ENCODE measurements at regions not wholly inside any gene's neighbourhood (a gene's known extent, or its start where the extent isn't known, plus 50 kb on each side); places are given as distances from the start of the nearest gene placed in this dataset.

DNA sequence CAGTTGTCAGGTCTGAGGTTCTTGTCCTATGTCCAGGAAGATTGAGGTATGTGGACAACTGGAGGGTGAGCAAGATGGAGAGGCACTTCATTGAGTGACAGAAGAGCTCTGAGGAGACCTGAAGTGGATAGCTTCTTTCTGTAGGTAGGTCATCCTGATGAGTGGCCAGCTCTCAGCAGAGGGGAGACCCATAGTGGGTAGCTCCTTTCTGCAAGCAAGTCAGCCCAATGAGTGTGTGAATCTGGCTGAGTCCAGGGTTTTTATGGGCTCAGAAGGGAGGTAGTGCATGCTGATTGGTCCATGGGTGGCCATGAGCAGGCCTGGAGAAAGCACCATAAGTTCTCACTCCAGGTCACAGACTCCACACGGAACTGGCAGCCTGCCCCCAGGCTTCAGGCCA, 92.6 kb upstream of the GALNT5 start:
- DNase-seq, result no peak

DNA sequence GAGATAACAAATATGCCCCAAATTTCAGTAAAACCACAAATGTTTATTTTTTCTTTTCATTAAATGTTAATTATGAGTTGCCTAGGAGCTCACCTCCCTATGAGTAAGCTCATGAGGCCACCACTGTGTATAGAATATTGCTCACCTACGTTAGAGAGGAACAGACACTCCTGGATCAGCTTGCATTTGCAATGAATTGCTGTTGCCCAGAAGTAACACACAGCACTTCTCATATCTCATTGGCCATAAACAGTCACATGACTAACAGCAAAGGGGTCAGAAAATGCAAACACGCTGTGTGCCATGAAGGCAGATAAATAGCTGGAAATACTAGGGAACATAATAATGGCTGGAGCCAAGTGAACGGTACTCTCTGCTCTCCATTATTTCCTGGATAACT, 89.0 kb upstream of the GALNT5 start:
- no peak for DNase-seq

DNA sequence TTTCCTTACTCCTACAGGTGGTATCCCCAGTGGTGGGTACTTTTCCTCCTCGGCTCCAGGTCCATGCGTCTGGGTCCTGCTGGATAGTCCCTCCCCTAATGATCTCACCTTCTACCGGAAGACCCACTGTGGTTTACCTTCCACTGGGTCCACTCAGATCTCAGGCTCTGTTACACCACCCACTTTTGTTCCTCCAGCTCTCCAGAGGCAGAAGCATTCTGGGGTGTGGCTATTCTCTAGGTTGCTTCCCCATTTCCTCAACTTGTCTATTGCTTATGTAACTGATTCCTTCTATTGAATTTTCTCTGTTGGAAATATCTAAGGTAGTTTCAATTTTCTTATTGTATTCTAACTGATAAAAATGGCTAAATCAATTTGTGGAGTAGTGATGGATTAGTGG, 87.6 kb upstream of the GALNT5 start:
- DNase-seq, result no peak

DNA sequence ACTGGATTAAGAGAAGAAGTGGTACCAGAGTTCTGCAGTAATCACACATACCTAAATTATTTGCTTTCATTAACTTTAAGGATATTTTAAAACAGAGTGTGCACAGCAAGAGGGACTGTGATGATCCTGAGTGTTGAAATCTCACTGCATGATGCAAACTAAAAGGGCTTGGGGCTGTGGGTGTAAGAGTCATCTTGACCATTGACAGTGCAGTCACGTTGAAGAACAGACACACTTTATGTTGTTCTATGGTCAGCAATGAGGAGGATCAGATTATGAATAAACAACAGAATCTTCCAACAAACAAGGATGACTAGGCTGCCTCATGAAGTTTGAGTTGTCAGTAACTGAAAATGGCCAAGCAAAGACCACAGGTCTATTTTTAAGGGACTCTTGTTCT, 87.2 kb upstream of the GALNT5 start:
- DNase-seq, result no peak

DNA sequence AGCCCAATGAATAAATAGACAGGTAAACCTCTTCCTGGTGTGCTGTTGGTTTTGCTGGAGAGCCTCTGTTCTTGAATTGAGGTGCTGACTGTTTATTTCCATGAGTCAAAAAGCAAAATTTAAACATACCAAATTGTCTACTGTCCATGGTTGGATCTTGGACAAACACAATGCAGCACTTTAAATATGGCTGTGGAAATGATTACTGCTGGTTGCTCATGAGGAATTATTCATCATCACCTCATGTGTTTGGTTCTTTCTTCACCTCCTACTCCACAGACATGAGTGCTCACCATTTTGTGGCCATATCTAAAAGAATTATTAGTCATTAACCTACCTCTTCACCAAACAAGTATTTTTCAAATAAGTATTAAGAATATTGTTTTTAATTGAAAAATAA, 85.3 kb upstream of the GALNT5 start:
- DNase-seq, result no peak

DNA sequence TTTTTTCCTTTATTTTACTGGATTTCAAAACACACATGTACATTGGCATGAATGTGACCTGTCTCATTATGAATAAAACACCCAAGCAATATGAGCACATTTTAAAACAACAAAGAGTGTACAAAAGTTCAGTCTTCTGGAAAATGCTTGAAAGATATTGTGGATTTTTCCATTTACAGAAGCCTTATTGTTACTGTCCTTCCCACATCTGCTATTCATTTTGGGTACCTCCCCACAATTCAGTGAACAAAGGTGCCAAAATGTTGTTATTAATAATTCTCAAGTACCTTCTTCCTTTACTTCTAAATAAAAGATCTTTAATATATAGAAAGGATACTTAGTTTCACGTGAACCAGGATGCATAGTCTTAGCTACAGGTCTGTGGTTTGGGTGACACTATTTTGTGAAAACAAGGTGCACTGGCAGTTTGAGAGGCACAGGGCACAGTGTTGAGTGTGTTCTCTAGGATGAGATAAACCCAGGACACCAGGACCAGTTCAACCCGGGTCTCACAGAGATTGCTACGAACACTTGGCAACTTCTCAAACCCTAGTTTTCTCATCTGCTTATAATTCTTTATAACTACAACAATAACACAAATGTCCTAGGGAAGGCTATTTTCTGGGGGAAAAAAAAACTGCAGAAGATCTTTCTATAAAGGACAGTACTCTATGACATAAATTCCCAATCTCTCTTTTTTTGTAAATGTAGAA, 84.5 kb upstream of the GALNT5 start:
- no peak for DNase-seq

DNA sequence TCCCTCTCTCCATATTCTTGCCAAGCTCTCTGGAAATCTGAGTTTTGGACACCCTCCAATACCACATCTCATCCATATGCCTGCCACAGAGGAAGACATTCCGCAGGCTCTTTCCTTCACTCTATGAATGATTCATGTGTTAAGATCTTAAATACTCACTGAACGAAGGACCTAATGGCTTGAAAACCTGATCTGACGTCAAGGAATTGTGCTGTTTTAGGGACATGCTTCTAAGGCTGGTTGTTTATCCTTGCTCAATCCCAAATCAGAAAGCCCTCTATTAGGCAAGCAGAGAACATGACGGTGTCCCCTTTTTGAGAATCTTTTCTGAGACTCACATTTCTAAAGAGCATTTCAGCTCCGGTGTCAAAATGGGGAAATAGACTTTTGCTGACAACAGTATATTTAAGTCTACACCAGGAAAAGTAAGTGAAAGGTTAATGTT, 83.7 kb upstream of the GALNT5 start:
- DNase-seq, result no peak

DNA sequence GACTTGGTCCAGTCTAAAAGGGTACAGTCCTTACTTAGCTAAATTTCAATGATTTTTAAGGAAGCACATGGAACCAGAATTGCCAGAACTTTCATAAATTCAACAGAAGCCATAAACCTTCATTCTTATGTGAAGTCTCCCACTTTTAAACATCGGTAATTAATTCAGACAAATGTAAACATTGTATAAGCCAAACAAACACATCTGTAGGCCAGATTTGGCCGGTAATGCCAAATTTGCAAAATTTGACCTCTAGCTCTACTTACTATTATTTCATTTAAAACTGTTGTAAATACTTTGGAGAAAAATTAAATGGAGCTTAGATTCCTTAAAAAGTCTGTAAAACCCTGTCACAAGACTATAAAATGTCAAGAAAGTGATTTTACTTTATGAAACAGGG, 83.2 kb upstream of the GALNT5 start:
- DNase-seq, result no peak

DNA sequence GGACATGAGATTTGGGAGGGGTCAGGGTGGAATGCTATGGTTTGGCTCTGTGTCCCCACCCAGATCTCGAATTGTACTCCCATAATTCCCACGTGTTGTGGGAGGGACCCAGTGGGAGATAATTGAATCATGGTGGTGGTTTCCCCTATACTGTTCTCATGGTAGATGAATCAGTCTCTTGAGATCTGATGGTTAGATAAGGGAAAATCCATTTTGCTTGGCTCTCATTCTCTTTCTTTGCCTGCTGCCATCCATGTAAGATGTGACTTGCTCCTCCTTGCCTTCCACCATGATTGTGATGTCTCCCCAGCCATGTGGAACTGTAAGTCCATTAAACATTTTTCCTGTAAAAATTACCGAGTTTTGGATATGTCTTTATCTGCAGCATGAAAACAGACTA, 80.9 kb upstream of the GALNT5 start:
- DNase-seq, result no peak

DNA sequence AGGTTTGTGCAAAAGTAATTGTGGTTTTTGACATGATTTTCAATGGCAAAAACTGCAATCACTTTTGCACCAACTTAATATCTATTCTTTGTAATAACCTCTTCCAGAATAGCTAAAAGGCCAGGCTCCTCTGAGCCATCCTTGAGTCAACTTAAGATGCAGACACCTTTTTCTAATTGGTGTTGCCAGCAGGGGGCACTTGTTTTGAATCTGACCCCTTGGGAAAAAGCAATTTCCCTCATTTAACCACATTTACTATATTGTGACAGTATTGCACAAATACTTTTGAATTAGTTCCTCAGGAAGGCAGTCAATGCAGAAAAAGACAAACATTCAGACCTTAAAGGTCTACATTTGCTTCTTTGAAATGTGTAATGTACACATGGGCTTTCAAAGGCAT, 78.6 kb upstream of the GALNT5 start:
- DNase-seq, result no peak

DNA sequence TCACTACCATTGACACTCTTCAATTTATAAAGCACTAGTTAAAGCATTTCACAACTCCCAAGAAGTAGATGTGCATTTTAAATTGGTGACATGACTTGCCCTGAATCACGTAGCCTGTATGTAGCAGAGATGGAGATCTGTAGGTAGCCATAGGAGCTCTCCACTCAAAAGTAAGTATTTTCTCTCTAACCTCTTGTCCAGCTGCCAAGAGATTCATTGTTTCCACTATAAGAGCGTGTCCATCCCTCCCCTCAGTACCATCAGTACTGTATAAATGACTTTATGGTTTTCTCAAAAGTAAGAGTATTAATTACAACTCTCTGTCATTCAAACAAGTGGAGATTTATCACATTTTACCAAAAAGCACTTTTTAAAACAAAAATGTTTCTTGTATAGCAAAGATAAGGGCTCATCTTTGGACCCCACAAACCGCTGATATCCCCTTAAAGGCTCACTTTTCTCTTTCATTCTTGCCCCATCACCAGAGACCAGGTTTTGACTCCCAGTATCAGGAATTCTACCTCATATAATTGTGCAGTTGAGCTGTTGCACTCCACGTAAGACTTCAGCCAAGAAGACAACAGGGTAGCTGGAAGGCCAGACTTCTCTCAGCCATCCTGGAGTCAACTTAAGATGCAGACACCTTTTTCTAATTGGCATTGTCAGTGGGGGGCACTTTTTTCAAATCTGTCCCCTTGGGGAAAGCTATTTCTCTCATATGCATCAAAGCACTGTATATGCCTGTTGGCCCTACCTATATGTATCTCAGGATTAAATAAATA, 78.0 kb upstream of the GALNT5 start:
- DNase-seq, result no peak

DNA sequence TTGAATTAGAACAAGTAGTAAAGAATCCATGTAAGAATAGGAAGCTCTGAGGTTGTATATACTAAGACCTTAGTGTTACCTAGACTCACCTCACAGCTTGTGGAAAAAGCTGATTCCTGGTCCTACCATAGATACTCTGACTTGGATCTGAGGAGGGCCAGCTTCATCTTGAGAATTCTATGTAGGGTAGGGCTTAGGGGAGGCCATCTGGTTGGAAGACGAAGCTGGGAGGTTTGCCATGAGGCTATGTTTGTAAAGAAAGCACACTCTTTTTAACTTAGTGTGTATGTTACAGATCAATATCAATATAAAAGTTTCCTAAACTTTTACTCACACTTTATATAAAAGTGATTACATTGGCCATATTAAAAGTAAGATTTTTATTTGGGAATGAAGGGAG, 77.1 kb upstream of the GALNT5 start:
- no peak for DNase-seq

DNA sequence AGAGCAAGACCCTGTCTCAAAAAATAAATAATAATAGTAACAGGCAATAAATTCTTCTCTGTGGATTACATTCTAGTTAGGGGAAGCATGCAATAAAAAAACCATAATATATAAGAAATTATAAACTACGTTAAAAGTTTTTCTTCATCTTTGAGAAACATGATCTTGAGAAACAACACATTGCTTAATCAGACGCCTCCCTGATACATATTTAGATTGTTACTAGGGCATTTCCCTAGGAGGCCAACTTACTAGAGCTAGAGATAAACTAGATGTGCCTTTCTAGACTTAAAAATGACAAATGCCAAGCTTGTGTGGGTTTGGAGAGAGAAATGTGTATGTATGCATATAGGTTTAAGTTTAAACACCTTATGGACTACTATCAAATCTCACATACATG, 76.3 kb upstream of the GALNT5 start:
- DNase-seq, result no peak

DNA sequence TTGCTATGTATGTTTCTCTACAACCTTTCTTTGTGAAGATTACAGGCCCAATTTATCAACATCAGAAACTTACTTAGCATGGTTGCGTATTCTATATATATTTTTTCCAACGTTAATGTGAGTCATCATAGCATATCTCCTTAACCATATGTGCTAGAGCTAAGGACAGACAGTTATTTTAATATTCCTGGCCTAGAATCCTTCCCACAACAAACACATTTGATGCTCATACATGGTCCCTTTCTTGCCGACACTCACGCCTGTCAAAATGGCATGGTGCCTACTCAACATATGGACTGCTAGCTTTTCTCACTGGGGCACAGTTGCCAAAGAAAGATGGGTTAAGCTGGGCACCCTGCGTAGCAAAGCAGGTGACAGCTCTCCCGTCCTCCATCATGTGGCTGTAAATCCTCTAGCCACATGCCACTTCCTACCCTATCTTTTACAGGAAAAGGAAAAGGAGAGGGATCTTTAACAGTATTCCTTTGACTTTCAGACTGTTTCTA, 75.2 kb upstream of the GALNT5 start:
- DNase-seq, result no peak

DNA sequence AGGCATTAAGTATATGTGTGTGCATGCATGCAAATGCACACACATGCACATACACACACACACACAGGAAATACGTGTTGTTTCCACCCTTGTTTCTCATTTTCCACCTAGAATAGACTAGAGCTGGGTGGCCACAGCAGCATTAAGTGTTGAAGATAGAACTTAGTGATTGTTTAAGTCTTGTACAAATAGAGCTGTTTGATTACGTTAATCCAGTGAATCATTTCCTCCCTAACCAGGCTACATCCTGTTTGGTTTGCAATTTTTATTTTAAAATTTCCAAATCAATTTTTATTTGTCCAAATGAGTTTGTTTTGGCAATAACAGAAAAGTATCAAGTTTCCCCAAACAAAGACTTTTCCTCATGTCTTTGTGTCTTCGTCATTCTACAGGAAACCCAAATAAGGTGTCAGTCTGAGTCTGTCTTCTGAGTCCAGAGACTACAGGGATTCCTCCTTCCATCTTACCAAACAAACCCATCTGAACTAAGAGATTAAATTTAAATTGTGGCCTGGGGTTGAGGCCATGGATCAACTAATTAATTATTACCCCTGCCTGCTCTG, 74.6 kb upstream of the GALNT5 start:
- DNase-seq, result no peak

DNA sequence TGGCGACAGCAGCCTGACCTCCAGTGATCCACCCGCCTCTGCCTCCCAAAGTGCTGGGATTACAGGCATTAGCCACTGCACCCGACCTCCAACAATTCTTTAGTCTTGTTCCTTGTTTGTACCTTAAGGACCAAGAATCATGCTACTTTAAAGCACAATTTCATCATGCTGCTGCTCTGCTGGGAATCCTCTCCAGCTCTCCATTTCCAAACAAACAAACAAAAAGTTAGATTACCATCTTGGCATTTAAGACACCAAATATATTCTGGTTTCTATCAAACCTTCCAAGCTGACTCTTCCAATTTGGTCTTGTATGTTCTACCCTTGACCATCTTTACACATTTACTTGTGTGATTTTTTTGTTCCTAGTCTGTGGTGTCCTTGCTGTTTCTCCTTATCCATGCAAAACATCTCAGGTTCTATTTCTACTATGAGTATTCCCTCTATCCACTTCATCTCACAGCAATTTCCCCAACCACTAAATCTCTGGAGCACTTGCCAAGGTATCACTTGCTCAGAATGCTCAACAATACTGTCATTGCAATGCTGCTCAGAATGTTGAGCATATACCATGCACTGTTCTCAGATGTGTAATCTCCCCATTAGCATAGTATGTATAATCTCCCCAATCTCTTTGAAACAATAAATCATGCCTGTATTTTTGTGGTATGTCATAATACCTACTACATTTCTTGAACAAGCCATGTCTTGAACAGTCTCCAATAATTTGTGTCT, 73.2 kb upstream of the GALNT5 start:
- DNase-seq, result no peak

DNA sequence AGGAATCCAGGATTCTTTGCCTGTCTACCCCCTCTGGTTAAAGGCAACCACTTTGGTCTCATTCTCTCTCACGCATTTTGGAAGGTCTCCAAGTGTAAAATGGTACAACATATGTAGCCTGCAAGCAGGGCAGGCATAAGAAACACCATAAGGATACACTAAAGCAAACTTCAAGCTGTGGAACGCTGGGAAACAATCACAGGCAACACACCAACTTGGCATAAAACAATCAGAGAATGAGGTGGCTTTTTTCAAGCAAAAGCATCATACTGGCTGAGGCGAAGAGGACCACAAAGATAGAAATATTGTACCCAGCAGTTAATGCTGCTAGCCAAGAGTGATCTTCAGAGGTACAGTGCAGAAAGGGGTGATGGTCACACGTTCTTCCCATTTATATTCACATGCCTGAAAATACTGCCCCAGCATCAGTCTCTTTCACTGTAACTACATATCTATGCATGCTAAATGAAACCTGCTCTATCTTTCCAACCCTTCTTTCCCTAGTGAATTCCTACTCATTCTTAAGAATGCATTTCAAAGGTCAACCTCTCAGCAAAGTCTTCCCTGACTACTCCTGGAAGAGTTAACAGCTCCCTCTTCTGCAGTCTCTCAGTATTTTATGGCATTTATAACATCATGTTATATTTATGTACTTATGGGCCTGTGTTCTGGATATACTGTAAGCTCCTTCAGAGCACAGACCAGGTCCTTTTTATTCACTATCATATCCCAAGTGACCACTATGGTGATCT, 71.9 kb upstream of the GALNT5 start:
- no peak for DNase-seq

DNA sequence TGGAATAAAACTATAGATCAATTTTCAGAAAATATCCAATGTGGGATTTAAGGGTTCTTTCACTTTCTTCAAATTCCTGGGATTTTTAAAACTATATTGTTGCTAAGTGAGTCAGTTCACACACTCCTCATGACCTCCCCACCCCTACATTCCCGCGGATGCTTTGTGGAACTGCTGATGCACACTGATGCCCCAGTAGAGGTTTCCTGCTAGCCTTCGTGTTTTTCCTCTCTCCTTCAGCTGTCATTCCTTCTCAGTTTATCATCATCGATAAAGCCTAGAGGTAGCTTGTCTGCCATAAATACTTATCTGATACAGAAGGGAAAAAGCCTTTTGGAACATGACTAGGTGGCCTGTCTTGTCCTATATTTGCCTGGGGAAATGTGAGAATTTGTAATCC, 67.4 kb upstream of the GALNT5 start:
- no peak for DNase-seq

DNA sequence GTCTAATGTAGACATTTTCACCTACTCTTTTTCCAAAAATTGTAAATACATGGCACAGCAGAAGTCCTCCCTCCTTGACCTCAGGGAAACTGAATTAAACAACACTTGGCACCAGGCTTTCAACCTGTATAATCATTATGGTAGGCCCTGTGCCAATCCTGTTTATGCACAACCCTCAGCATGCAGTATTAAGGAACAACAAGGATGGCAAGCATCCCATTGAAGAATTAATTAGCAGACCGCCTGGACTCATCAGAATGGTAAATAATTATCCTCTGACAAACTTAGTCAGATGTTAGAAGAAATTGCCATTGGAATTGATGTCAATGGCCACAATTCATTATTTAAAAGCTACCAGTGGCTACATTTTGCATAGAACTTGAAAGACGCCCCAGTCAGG, 66.3 kb upstream of the GALNT5 start:
- no peak for DNase-seq

DNA sequence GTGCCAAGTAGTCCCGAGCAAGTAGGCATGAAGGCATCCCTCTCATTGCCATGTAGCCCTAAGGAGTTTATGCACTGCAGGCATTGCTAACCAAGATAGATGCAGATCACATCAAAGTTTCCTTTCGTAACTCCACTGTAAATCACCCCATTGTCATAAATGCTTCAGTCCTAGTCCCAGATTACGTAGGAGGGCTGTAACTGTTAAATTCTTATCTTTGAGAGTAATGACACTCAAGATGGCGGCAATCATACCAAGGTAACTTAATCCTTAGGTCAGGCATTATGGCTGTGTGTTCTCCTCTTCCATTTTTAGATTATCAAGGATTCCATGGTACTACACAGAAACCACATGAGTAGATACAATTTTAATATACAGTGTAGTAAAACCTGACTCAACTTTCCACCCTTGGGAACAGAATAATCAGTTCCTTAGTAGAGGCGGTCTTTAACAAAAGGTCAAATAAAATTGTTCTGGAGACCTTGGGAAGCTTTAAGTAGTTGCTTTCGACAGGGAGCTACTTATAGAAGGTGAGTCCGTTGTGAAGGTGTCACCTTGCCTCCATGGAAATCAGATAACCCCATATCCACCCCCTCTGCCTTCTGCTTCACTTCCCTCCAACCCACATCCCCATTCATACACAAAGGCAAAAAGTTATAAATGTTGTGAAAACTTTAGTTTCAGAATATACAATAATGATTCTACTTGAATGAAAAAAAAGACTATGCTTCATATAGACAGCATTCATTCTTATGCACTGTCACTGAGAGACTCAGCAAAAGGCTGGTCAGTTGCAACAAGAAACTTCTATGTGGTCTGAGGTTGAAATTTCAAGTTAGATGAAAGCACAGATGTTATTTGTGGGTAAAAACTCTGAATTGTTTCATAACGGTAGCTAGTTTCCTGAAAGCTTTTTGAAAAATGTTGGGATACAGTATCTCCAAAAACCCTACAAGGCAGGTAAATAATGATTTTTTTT, 64.8 kb upstream of the GALNT5 start:
- DNase-seq, result no peak

DNA sequence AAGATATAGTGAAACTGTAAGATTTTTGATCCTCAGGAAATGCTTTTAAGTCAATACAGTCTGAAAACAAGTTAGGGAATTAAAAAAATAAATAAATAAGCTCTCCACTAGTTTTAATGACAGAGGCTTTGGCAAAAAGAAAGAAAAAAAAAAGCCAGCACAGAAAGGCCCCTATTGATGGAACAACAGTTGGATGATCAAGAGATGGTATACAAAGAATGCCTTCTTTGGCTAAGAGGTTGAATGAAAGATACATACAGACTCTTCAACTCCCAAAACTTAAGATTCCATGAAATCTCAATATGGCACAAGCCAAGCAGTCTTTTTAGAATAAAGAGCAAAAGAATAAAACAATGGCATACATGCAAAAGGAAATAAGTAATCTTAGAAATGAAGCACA, 64.0 kb upstream of the GALNT5 start:
- DNase-seq, result no peak

Measured in CD4-positive, alpha-beta T cell treated with Interleukin-10 for 1 hour (primary cell).